ENCODE measurements at regions not wholly inside any gene's neighbourhood (a gene's known extent, or its start where the extent isn't known, plus 50 kb on each side); places are given as distances from the start of the nearest gene placed in this dataset.

- BruUV-seq (replicated peaks): no TSS peak
- dilution Hi-C loops (cut with MboI; ENCODE audit: extremely low pct_ligation_motif_present, low sequenced_read_pairs) (no loop called here), intact Hi-C loops (cut with micrococcal nuclease) (no loop called here)
- Histone ChIP-seq H3K9ac (replicated peaks; ENCODE audit: extremely low read depth, insufficient read depth, low read length) (no peak overlapping the region), H3K36me3 (ENCODE audit: control insufficient read depth in 2 of 2, extremely low read depth in 1 of 2, insufficient read depth in 2 of 2, low read length in 2 of 2) (no peaks in the 10 kb centered on the region), H3K79me2 (ENCODE audit: control insufficient read depth, insufficient read depth, low read length) (no peaks in the 10 kb centered on the region), H4K20me1 (replicated peaks; ENCODE audit: control insufficient read depth, extremely low read depth, insufficient read depth, low read length) (no peaks in the 10 kb centered on the region), H3K27ac (ENCODE audit: insufficient read depth, low read depth, low read length) (no peak overlapping the region), H3K9me1 (replicated peaks; ENCODE audit: control insufficient read depth, extremely low read depth, insufficient read depth, low read length) (no peaks in the 10 kb centered on the region), H3K4me2 (ENCODE audit: insufficient read depth, low read length) (no peak overlapping the region), H3K4me1 (ENCODE audit: control insufficient read depth, extremely low read depth, insufficient read depth, low read length) (no peaks in the 10 kb centered on the region), H3K9me3 (replicated peaks; ENCODE audit: control insufficient read depth, insufficient read depth, low read length) (no peaks in the 10 kb centered on the region), H2AFZ (ENCODE audit: low read depth, low read length) (no peak overlapping the region), H3K27me3 (ENCODE audit: control insufficient read depth in 2 of 2, insufficient read depth in 2 of 2, low read length in 2 of 2) (no peaks in the 10 kb centered on the region), H3K4me3 (replicated peaks in 1 of 3; ENCODE audit: insufficient read depth in 1 of 3, low read depth in 1 of 3, low read length in 3 of 3) (no peak overlapping the region)
- FAIRE-seq (no peak), DNase-seq (ENCODE audit: low read depth, low spot score) (no peak)
- CTCF ChIA-PET: no interaction called here
- TF ChIP-seq CTCF (IDR thresholded peaks at IDR 0.05; ENCODE audit: extremely low read depth in 1 of 2, insufficient read depth in 1 of 2, low read depth in 1 of 2, low read length in 2 of 2) (no peak), JUN (IDR thresholded peaks at IDR 0.05; ENCODE audit: borderline replicate concordance, insufficient read depth, insufficient read length, low read depth) (no peak), MAX (IDR thresholded peaks at IDR 0.05; ENCODE audit: insufficient read depth, insufficient read length) (no peak), POLR2AphosphoS5 (IDR thresholded peaks at IDR 0.05; ENCODE audit: insufficient read depth, low read depth, low read length) (no peak), EZH2 (IDR thresholded peaks at IDR 0.05; ENCODE audit: borderline replicate concordance, low read depth, low read length, severe bottlenecking) (no peak)
- POLR2A ChIA-PET: no interaction called here
Measured at GRCh38 chr16:75913958-75914357, 187.7 kb upstream of the CPHXL start.

GRCh38 chr16:75916451-75916850 lies 190.2 kb upstream of the CPHXL start:
- no peak overlapping the region for H3K27ac ChIP-seq (ENCODE audit: insufficient read depth, low read depth, low read length)
- no peaks in the 10 kb centered on the region for H3K4me1 ChIP-seq (ENCODE audit: control insufficient read depth, extremely low read depth, insufficient read depth, low read length)
- H3K79me2 ChIP-seq (ENCODE audit: control insufficient read depth, insufficient read depth, low read length): no peaks in the 10 kb centered on the region
- dilution Hi-C loops (cut with MboI; ENCODE audit: extremely low pct_ligation_motif_present, low sequenced_read_pairs) (no loop called here), intact Hi-C loops (cut with micrococcal nuclease) (no loop called here)
- no peaks in the 10 kb centered on the region for H3K9me3 ChIP-seq (replicated peaks; ENCODE audit: control insufficient read depth, insufficient read depth, low read length)
- H4K20me1 ChIP-seq (replicated peaks; ENCODE audit: control insufficient read depth, extremely low read depth, insufficient read depth, low read length): no peaks in the 10 kb centered on the region
- BruUV-seq (replicated peaks): no TSS peak
- no peak overlapping the region for H3K4me2 ChIP-seq (ENCODE audit: insufficient read depth, low read length)
- DNase-seq (ENCODE audit: low read depth, low spot score): no peak
- H3K4me3 ChIP-seq (replicated peaks in 1 of 3; ENCODE audit: insufficient read depth in 1 of 3, low read depth in 1 of 3, low read length in 3 of 3): no peak overlapping the region
- no peaks in the 10 kb centered on the region for H3K27me3 ChIP-seq (ENCODE audit: control insufficient read depth in 2 of 2, insufficient read depth in 2 of 2, low read length in 2 of 2)
- no peaks in the 10 kb centered on the region for H3K36me3 ChIP-seq (ENCODE audit: control insufficient read depth in 2 of 2, extremely low read depth in 1 of 2, insufficient read depth in 2 of 2, low read length in 2 of 2)
- no peaks in the 10 kb centered on the region for H3K9me1 ChIP-seq (replicated peaks; ENCODE audit: control insufficient read depth, extremely low read depth, insufficient read depth, low read length)
- ChIA-PET CTCF (no interaction called here), POLR2A (no interaction called here)
- TF ChIP-seq MYC (IDR thresholded peaks at IDR 0.05; ENCODE audit: low read depth, low read length): no peak
- TF ChIP-seq GATA2 (IDR thresholded peaks at IDR 0.05; ENCODE audit: insufficient read depth, insufficient read length, low read depth, low read length): no peak
- no peak for TF ChIP-seq MAX (IDR thresholded peaks at IDR 0.05; ENCODE audit: insufficient read depth, insufficient read length)
- TF ChIP-seq POLR2AphosphoS5 (IDR thresholded peaks at IDR 0.05; ENCODE audit: insufficient read depth, low read depth, low read length): no peak
- TF ChIP-seq EZH2 (IDR thresholded peaks at IDR 0.05; ENCODE audit: borderline replicate concordance, low read depth, low read length, severe bottlenecking): no peak
- no peak for TF ChIP-seq FOS (IDR thresholded peaks at IDR 0.05; ENCODE audit: borderline replicate concordance, insufficient read depth, low read length)
- no peak for TF ChIP-seq POLR2A (IDR thresholded peaks at IDR 0.05; ENCODE audit: low read depth, low read length)
- TF ChIP-seq JUN (IDR thresholded peaks at IDR 0.05; ENCODE audit: borderline replicate concordance, insufficient read depth, insufficient read length, low read depth): no peak
- TF ChIP-seq CTCF (IDR thresholded peaks at IDR 0.05; ENCODE audit: extremely low read depth in 1 of 2, insufficient read depth in 1 of 2, low read depth in 1 of 2, low read length in 2 of 2): no peak
- no peak for FAIRE-seq
- H2AFZ ChIP-seq (ENCODE audit: low read depth, low read length): no peak overlapping the region
- no peak overlapping the region for H3K9ac ChIP-seq (replicated peaks; ENCODE audit: extremely low read depth, insufficient read depth, low read length)

Data from endothelial cell of umbilical vein (primary cell).